ENCODE measurements at regions not wholly inside any gene's neighbourhood (a gene's known extent, or its start where the extent isn't known, plus 50 kb on each side); places are given as distances from the start of the nearest gene placed in this dataset.

DNA sequence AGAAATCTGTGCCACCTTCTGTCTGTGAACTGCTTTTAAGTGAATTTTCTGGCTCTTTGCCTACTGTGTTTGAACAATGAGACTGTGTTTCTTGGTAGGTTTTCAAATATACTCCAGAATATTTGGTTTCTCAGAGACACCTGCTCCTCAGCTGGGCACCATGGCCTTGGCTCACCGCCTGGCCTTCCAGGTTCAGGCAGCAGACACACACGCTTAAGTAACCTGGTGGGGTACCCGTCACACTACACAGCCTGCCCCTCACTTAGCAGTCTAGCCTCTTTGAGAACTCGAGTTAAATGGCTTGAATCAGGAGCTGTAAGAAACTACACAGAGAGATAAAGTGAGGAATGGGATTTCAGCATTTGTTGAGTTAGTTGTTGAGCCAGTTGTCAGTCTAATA is 530.5 kb downstream of the MTRR start:
- peak; percentile 75 for DNase-seq

DNA sequence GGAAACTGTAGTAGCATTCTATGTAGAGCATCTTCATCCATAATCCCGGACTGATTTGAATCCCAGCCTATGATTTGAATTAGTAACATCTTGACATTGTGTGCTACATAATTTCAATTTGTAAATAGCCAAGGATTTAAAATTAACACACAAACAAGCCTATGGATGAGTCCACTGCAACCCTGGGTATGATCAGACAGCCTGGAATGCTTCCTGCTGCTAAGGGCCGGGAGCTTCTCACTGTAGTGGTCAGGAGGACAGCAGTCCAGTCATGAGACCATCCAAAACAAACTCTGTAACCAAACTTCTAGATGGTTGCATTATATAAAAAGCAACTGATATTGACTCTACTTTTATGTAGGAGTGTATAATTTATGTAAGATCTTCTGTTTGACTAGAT is 539.3 kb downstream of the MTRR start:
- no peak for DNase-seq

DNA sequence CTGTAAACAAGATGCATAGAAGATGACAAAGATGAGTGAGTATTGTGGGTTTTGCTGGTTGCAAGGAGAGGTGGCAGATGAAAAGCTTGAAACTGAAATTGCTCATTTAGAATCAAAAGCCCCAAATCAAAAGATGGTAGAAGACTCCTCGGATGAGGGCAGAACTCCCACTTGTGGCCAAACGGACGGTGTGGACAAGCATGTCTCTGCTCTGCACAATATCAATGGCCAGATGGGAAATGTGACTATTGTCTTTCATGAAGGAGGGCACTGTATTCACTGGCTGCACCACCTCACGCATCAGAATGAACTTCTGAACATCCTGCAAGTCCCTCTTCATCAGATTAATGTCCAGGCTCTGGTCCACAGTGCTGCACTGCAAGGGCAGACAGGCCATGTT is 541.7 kb downstream of the MTRR start:
- no peak for DNase-seq

DNA sequence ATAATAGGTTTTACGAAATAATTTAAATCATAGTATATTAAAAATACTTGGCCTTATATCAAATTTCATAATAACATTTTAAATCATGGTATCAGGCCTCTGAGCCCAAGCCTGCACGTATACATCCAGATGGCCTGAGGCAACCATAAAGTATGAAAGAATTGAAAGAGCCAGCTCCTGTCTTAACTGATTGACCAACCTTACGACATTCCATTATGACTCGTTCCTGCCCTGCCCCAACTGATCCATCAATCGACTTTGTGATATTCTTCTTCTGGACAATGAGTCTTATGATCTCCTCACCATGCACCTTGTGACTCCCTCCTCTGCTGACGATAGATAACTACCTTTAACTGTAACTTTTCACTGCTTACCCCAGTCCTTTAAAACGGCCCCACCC is 545.0 kb downstream of the MTRR start:
- DNase-seq, result no peak

DNA sequence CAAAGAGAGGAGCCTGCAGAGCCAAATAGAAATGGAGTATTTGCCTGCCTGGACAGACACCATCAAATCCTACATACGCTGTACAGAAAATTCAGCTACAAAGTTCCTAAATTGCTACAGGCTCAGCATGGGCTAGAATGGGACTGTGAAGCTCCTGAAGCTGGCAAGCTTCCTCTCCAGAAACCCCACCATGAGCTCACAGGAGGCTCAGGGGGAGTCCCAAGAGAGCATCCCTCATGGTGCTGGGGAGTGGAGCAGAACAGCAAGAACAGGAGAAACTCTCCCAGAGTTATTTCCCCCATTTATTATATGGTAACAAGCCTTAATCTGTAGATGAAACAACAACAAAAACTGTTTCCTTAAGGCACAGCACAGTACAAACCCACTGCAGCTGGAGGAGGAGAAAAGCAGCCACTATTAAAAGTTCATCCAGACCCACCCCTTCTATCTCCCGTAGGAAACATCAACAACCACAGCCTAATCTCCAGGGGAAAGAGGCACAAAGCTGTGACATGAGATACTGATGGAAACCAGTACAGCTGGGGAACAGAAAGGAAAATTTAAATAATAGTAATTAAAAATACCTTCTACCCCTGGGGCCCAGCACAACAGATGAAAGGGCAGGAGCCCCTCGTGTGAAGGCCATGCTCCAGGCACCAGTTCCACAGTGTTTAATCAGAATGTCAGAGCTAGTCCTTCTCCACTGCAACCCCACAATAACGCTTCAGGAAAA is 548.5 kb downstream of the MTRR start:
- DNase-seq, result no peak

DNA sequence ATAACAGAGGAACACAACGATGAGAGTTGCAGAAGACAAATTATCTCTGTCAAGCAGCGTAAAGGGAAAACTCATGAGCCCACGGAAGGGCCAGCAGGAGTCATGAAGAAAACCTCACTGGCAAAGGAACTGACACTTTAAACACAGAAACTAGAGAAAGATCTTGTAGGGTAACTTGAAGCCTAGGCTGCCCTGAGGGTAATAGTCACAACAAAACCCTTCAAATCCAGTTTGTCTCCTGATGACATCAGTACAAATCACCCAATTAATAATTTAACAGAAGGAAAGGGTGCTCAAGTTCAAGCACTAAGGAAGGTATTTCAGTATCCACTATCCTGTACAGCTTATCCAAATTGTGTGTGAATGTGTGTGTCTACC is 549.1 kb downstream of the MTRR start:
- DNase-seq, result peak; percentile 10

DNA sequence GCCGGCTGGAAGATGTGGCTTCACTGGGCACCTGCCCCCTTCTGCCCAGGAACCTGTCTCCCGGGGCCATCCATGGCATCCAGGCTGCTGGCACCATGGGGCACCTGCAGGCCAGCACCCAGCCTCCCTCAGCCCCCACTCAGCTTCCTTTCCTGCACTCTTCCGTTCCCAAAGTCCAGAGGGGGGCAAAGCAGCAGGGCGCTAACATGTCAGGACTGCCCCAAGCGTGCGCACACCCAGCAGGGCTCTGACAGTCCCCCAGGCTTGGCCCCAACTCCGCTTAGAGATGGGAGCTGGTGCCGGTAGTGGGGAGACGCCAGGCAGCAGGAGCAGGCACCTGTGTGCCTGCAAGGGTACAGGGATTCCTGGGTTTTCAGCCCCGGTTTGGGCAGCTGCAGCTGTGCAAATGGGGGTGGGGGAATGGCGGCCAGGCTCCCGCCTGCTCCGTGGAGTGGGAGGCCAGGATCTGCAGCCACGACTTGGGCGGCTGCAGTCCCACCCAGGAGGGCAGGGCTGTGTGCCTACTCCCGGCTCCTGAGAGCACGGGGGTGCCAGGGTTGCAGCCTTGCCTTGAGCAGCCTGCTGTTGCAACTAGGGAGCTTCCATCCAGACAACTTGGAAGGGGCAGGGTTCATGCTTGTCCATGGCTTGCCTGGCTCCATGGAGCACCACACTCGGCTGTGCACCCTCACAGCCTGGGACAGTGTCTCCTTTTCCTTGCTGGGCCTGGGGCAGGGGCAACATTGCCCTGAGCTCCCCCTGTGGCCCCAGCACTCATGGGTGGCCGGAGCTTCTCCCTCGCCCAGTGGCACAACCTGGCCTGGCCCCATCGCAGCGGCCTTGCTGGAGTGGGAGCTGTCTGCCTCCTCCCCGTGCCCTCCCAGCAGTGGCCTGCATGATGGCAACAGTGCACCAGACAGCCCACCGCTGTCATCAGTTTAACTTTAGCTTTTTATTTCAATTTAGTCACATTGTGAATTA is 561.1 kb downstream of the MTRR start:
- no peak for DNase-seq

DNA sequence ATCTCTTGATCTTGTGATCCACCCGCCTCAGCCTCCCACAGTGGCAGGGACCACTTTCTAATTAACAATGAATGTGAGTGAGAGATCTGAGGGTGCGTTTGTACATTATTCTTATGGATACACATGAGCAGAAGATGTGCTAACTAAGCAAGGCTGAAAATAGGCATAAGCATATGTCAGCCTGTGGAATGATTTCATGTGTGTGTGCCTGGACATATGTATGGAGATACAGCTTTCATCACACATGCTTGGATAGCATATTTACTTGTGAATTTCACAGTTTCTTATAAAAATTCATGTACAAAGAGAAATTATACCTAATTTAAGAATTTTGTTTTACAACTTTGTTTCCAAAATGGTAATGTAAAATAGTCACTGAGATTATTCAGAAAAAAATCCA is 565.6 kb downstream of the MTRR start:
- no peak for DNase-seq

DNA sequence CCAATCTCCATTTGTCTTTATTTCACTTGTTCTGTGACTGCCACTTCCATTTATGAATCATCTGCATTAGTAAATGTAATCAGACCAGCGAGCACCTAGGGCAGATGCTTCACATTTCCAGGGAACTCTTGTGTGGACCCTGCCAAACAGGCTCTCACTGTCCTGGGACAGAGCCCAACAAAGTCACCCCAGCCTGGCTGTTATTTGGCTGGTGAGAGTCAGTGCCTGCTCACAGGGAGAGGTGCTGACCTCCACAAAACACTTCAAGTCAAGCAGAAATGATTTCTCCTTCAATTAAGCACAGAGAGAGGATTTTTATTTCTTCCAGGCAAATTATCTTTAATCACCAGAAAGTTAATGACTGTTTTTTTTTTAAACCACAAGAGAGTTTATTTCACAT is 568.0 kb downstream of the MTRR start:
- peak; percentile 45 for DNase-seq

DNA sequence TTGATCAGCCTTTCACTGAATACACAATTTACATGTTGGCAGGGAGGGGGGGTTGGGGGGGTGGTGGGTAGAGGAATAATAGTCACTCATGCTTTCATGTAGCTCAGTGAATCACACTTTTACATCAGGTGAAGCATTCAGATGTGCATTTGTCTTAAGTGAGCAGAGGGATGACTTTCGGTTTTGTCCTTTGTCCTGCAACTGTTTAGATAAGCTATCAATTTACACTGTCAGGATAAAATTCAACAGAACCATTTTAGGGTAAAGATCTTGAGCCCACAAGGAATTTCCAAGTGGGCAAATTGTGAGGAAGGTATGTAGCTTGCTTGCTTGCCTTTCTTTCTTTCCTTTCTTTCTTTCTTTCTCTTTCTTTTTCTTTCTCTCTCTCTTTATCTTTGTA is 576.2 kb downstream of the MTRR start:
- no peak for DNase-seq

DNA sequence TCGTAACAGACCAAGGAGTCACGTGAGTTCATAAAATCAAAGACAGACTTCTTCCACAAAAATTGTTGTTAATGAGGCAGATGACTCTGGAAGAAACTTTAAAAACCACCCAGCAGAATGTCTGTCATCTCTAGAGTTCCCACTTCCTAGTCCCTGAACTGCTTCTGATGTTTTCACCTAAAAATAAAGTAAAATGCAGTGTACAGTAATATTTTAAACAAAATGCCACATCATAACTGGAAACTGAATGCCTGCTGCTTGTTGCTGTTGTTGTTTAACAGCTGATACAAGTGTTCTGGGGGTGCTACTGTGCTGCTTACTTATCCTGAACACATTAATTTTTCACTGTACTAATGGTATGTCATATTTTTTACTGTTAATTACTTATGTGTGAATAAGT is 577.2 kb downstream of the MTRR start:
- no peak for DNase-seq

DNA sequence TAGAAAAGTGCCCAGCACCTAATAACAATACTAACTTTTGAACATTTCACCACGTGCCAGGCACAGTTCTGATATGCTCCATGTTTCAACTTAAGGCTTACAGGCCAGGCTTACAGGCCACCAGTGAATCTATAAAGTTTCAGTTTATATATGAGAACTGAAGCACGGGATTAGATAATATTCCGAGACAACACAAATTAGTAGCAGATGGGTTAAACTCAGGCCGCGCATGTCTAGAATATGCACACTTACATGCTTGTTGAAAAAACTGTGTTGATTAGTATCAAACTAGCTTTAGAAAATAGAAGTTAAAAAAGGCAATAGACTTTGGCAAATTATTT is 587.9 kb downstream of the MTRR start:
- no peak for DNase-seq

DNA sequence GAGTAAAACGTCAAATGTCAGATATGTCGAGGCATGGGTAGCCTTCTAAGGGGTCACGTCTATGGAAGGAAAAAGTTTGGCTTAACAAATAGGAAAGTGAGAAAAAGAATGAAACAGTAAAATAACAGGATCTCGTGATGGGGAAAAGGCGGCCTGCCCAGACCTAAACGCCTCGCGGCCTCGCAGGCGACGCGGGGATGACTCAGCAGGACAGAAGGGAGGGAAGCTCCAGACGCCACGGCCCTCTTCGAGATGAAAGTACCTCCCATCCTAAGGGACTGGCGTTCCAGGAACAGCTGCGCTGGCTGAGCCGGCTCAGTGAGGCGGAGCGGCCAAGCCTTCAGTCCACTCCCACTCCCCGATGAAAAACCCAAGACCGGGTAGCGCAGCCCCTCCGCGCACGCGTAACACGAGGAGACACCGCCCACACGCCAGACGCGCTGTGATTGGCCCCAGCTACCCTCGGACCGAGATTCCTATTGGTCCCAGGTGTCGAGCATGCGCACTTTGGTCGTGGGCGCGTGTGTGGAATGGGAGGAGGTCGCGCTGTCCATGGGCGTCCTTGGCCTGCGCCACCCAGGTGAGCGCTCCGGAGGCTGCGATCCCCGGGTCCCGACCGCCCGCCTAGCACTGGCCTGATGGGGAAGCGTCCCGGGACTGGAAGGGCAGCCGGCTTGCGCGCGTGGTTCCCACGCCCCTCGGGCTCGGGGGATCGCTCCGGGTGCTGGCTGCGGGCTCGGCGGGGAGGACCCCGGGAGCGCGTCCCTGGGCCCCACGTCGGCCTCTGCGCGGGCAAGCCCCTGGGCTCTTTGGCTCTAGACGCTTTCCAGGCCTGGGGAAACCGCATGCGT is 588.5 kb downstream of the MTRR start:
- DNase-seq, result peak; percentile 87

DNA sequence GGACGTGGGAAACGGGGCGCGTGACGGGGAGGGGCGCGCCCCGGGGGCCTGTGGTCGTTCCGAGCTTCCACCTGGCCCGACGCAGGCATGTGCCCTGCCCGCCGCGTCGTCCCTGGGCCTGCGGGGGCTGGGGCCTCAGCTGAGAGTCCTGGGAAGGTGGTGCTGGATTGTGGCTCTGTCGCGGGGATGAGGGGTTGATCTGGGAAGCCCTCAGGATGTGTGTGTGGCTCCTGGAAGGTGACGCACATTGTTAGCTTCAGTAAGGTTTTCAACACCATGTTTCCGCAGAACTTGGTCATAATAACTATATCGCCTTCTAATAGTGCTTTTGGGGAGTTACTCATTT is 589.1 kb downstream of the MTRR start:
- DNase-seq, result no peak

DNA sequence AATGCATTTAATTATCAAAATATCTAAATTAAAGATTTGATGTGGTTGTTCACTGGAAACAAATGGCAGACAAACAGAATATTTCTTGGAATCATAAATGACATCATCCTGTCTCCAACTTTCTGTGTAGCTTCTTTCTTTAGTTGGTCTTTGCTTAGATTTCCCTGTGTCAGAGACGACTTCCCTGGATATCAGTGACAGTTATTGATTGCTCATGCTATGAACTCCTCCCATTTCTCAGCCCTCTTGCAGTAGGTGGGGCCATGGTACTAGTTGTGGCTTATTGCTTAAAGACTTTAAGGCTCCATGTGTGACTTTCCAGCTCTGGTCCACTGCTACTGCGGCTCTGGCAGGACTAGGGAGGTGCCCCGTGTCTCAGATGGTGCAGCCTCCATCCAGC is 592.6 kb downstream of the MTRR start:
- DNase-seq, result no peak

DNA sequence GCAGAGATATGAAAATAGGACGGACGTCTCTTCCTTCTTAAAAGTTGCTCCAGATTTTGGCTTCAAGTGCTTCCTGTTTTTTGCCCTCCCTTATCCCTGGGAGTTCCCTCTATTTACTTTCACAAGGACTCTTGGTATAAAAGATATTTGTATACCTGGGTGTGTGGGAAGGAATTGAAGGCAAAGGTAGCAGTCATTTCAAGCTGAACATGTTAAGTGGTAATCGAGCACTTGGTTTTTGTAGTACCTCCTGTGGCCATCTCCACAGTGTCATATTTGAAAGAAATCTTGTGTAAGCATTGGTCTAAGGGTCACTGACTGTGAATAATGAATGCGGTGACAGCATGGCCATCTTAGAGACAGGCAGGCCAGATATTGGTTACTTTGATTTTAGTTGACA is 593.6 kb downstream of the MTRR start:
- peak; percentile 73 for DNase-seq

DNA sequence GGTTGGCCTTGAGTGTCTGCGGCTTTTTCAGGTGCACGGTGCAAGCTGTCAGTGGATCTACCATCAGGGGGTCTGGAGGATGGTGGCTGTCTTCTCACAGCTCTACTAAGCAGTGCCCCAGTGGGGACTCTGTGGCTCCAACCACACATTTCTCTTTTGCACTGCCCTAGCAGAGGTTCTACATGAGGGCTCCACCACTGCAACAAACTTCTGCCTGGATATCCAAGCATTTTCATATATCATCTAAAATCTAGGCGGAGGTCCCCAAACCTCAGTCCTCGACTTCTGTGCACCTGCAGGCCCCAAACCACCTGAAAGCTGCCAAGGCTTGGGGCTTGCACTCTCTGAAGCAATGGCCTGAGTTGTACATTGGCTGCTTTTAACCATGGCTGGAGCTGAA is 601.5 kb downstream of the MTRR start:
- no peak for DNase-seq

DNA sequence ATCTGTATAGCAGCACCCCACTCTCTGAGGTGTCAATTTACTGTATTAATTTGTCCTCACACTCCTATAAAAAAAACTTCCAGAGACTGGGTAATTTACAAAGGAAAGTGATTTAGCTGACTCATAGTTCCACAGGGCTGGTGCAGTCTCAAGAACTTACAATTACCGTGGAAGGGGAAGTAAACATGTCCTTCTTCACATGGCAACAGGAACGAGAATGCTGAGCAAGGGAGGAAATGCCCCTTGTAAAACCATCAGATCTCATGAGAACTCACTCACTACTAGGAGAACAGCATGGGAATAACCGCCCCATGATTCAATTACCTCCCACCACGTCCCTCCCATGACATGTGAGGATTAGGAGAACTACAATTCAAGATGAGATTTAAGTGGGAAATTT is 602.6 kb downstream of the MTRR start:
- no peak for DNase-seq

DNA sequence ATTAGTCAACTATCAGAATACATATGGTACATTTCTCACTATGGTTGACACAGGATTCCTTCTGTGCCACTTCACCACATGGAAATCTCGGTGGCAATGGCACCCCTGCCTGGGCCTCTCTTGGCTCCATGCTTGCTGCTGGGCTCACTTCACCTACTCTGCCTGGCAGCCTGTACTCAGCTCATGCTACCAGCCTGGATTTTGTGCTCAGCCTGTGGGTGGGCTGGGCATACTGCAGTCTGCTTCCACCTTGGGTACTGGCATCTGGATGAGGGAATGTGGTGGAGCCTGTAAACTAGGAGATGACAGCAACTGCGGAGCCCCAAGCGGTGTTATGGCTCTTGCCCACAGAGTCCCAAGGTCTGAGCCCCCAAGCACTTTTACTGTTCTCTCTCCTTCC is 604.1 kb downstream of the MTRR start:
- no peak for DNase-seq

DNA sequence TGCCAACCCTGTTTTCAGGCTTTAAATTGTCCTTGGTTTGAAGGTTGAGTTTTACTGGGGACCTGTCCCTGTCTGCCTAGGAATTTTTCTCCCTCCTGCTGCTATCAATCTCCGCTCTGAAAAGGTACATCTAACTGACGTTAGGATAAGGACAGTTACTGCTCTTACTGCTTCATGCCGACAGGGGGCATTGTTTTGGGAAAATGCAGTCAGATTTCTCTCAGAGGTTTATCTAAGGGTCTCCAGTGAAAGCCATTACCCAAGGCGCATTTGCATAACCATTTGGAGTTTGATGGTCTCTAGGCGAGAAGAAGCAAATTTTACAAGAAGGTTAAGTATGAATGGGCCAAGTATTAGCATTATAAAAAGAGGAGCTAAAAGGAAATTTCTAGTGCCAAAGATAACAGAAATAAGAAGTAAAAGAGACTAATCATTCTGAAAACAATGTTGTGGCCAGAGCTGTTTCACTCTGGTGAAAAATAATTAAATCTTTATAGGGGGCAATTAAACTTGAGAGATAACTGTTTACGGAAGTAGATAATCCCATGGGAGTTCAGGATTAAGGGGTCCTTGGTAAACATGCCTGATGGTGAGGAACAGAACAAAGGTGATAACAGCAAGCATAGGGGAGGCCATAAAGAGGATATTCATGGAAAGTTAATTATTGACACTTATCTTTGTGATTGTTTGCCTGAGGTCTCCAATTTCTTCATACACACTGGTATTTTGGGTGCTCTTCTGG is 605.0 kb downstream of the MTRR start:
- no peak for DNase-seq

DNA sequence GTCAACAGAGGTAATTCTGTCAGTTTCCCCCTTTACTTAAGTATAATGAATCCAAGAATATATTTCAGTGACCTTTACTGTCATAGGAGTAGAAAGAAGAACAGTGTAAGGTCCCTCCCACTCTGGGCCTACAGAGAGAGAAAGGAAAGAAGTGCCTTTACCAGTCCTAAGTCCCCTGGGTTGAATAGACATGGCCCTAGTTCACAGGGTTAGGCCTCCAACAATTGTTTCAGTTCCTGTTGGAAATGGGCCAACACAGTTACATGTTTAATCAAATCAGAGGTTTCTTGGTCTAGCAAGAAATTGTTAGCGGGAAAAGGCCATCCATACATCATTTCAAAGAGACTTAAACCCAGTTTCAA is 605.6 kb downstream of the MTRR start:
- no peak for DNase-seq

DNA sequence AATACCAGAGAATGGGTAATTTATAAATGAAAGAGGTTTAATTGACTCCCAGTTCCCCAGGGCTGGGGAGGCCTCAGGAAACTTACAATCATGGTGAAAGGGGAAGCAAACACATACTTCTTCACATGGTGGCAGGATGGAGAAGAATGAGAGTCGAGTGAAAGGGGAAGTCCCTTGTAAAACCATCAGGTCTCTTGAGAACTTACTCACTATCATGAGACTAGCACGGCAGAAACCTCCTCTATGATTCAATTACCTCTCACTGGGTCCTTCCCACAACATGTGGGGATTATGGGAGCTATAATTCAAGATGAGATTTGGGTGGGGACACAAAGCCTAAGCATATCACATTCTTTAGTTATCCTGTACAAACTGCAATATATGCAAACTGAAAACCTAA is 609.4 kb downstream of the MTRR start:
- no peak for DNase-seq

DNA sequence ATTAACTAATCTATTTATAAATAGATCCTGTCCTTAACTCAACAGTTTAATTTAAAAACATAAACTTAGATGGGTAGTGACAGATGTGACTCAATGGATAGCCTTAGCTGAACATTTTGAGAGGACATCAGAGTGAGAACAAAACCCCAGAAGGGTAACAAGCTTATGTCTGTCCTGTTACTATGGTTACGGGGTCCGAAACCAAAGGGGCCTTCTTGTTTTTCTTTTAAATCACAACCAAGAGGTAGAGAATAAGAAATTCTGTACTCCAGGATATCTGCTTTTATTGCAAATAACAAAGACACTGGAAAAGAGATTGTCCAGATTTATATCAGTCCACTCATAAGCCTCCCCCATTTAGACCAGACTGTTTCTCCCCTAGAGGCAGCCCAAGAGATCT is 612.1 kb downstream of the MTRR start:
- no peak for DNase-seq

All from DMS79 (cell line).